Fibroblast of mammary gland (primary cell): ENCODE measurements at regions not wholly inside any gene's neighbourhood (a gene's known extent, or its start where the extent isn't known, plus 50 kb on each side); places are given as distances from the start of the nearest gene placed in this dataset.
A peak's percentile ranks its signal among the peaks of the same experiment; 100 is the strongest.

Experiments used
- DNase-seq: peaks from one replicate; pipeline ENCODE4 v3.0.0-alpha.2; 2010; ENCODE audit warnings: low read depth
- H3K4me3 ChIP-seq: 2 replicates; pipeline ENCODE4 v1.5.1; 2011; ENCODE audit warnings: low read depth, mild to moderate bottlenecking, low read length, moderate library complexity; ENCODE audit not compliant: control insufficient read depth
- TF ChIP-seq, protein P1 (sequence below): conservative IDR thresholded peaks from 2 replicates; pipeline ENCODE4 v1.5.1; 2011; ENCODE audit warnings: low read depth, low read length, inconsistent platforms; ENCODE audit not compliant: control insufficient read depth, insufficient read depth

DNA sequence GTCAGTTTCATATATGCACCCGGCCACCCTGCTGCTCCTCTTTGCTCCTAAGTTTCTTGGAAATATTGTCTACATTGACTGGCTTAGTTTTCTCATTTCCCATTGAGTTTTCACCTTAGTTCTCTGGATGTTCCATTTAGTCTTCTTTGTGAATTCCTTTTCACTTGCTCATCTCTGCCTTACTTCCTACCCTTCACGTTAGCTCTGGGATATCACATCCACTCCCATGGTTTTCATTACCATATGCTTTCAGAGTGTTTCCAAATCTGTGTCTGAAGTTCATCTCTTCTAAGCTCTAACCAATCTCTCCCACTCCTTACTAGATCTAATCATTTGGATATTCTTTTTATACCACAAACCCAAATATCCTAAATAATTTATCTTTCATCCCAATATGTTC, 226.4 kb downstream of the FAM76B start:
- TF ChIP-seq, protein P1, sequence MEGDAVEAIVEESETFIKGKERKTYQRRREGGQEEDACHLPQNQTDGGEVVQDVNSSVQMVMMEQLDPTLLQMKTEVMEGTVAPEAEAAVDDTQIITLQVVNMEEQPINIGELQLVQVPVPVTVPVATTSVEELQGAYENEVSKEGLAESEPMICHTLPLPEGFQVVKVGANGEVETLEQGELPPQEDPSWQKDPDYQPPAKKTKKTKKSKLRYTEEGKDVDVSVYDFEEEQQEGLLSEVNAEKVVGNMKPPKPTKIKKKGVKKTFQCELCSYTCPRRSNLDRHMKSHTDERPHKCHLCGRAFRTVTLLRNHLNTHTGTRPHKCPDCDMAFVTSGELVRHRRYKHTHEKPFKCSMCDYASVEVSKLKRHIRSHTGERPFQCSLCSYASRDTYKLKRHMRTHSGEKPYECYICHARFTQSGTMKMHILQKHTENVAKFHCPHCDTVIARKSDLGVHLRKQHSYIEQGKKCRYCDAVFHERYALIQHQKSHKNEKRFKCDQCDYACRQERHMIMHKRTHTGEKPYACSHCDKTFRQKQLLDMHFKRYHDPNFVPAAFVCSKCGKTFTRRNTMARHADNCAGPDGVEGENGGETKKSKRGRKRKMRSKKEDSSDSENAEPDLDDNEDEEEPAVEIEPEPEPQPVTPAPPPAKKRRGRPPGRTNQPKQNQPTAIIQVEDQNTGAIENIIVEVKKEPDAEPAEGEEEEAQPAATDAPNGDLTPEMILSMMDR: no peak
- DNase-seq: peak; percentile 51
- no peak overlapping the region for H3K4me3 ChIP-seq

GRCh38 chr11:95562196-95562921, 227.2 kb downstream of the FAM76B start:
- DNase-seq: no peak
- no peak overlapping the region for H3K4me3 ChIP-seq
- TF ChIP-seq, protein P1: no peak

DNA sequence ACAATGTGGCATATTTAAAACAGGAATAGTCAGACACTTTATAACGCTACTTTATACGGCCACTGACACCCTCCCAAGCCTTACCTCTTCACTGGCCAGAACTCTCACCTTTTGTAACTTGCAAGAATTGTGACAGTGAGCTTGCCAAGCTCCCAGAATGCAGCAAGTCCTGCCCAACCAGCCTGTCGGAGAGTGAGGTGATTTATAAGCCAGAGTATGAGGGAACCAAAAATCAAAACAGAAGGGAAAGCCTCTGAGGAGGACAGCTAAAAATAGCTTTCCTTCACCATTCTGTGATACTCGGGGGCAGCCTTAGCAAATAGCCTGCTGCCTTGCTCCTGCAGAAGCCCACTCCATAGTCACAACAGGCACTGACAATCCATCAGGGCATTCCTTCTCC, 229.7 kb downstream of the FAM76B start:
- no peak for DNase-seq
- TF ChIP-seq, protein P1: no peak
- H3K4me3 ChIP-seq: no peak overlapping the region

- no peak overlapping the region for H3K4me3 ChIP-seq
- TF ChIP-seq, protein P1: no peak
- no peak for DNase-seq
Observed at GRCh38 chr11:95557376-95557775, 232.2 kb downstream of the FAM76B start.

DNA sequence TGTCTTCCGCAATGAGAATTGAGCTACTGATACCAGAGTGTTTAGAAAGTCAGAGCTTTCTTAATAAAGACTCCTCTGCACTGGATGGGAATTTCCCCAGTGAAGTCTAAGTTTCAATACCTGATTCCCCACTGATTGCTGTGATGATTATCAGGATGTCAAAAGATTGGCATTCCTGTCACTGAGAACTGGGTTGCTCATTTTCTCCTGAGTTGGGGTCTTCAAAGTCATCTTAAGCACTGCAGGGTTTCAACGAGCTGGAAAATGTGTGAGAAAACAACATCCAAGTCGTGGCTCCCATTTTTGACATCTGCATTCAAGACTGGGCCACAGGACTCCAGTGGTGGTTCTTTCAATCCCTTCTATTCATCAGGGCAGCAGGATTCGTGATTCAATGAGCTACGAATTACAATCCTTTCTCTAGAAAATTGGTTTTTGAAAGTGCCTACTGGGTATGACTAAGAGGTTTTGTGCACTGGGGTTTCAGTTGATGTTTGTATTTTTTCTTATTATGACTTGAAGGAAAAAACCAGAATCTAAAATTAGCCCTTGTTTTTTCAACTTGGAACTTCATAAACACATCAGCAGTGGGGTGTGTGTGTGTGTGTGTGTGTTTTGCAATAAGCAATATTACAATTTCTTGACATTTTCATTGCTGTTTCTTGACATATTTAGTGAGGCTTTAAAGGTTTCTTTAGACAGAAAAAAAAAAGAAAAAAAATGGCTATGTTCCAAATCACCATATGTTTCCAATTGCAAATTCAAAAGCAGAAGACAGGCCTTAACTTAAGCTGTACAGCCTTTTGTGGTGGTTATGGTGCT, 233.0 kb downstream of the FAM76B start:
- no peak overlapping the region for H3K4me3 ChIP-seq
- TF ChIP-seq, protein P1: no peak
- peak; percentile 88 for DNase-seq

GRCh38 chr11:95556011-95556341, 233.6 kb downstream of the FAM76B start:
- no peak overlapping the region for H3K4me3 ChIP-seq
- DNase-seq: no peak
- TF ChIP-seq, protein P1: no peak

DNA sequence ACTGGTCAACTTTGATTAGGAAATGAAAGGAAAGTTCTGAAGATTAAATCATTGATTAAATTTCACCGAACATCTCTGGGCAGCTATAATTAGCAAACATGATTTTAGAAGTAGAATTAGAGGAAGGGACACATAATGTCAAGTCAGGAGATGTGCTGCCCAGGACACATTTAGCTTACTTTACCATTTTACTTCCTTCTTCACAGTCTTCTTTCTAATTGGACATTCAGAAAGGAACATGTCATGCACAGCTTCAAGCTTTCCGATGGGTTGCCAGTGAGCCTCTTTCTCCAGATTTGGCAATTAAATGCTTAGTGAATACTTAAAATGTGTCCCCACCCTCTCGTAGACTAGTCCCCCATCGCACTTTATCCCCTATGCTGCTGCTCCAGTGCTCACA, 234.7 kb downstream of the FAM76B start:
- H3K4me3 ChIP-seq: no peak overlapping the region
- TF ChIP-seq, protein P1: no peak
- DNase-seq: no peak
